GM19397 (cell line): ENCODE measurements at regions not wholly inside any gene's neighbourhood (a gene's known extent, or its start where the extent isn't known, plus 50 kb on each side); places are given as distances from the start of the nearest gene placed in this dataset.
"Not testable (repeated sequence)": the region's sequence is repeated elsewhere in the genome, so short reads cannot be mapped to it uniquely, and the experiment has no call there.

Experiments used
- ATAC-seq: cut with Tn5 transposase; IDR thresholded peaks from one replicate; pipeline ENCODE4 v1.9.1; 2021; ENCODE audit warnings: mild to moderate bottlenecking, moderate library complexity; ENCODE audit not compliant: unreplicated experiment

DNA sequence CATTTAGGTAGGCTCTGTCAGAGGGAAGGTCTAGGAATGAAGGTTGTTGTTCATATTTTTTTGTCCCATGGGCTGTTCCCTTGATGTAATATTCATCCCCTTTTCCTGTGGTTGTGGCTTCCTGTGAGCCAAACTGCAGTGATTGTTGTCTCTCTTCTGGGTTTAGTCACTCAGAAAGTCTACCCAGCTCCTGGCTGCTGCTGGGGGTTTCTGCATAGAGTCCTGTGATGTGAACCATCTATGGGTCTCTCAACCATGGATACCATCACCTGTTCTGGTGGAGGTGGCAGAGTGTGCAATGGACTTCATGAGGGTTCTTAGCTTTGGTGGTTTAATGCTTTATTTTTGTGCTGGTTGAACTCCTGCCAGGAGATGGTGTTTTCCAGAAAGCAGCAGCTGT, 122.8 kb downstream of the ZC4H2 start:
- no peak for ATAC-seq

DNA sequence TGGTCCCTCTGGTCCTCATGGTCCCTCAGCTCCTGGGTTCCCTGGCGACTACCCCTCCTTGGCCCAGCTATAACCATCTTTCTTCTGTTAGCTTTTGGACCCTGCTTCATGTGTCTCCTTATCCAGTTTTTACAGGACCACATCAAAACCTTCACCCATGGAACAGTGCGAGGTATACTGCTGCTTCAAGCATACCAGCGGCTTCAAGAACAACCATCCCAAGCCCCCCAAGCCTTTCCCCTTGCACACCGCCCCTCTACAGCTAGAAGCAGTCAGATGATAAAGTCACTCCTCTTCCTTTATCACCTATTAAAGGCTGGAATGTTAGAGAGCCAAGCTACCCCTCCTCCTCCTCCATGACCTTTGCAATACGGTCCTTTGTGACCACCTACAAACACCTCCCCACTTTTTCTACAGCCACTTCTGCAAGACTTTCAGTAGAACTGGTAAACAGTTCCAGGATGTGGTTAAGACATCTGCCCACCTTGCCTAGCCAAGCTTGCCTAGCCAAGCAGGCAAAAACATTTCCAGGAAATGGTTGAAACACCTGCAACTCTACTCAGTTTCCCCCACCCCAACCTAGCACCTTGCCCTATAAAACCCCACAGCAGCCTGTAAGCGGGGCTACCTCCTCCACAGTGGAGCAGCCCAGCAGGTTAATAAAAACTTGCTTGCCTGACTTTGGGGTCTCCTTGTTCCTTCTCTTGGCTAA, 125.7 kb downstream of the ZC4H2 start:
- peak; percentile 81 for ATAC-seq

DNA sequence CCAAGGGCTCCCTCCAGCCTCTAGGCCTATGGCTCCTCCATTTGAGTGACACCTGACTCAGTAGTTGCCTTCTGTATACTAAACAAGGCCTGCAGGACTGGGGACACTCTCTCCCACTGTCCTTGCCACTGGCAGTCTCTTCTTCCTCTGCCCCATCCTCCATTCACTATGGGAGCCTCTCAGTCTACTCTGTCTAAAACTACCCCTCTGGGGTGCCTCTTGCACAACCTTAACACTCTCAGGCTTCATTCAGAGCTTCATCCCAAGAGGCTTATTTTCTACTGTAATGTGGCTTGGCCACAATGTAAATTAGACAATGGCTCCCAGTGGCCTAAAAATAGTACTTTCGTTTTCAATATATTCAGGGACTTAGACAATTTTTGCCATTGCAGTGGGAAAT, 133.0 kb downstream of the ZC4H2 start:
- no peak for ATAC-seq

DNA sequence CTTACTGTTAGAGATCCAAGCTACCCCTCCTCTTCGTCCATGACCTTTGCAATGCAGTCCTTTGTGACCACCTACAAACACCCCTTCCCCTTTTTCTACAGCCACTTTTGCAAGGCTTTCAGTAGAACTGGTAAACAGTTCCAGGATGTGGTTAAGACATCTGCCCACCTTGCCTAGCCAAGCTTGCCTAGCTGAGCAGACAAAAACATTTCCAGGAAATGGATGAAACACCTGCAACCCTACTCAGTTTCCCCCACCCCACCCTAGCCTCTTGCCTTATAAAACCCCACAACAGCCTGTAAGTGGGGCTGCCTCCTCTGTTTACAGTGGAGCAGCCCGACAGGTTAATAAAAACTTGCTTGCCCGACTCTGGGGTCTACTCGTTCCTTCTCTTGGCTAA, 133.8 kb downstream of the ZC4H2 start:
- ATAC-seq = peak; percentile 89

DNA sequence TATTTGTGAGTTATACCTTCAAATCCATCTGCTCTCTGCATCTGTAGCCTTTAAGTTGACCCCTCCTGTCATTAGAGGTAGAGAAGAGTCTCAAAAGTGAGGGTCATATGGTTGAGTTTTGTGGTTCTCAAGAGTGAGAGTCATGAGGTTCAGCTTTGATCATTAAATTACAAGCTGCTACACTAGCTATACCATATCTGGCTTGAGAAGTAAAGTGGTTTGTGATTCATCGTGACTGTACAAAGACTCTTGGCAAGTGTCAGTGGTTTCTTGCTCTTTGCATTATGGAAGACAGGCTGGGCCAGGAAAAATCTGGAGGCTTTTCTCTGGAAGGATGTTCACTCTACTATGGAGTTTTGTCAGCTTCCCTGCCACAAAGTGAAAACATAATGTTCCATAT, 170.6 kb downstream of the ZC4H2 start:
- ATAC-seq = no peak

DNA sequence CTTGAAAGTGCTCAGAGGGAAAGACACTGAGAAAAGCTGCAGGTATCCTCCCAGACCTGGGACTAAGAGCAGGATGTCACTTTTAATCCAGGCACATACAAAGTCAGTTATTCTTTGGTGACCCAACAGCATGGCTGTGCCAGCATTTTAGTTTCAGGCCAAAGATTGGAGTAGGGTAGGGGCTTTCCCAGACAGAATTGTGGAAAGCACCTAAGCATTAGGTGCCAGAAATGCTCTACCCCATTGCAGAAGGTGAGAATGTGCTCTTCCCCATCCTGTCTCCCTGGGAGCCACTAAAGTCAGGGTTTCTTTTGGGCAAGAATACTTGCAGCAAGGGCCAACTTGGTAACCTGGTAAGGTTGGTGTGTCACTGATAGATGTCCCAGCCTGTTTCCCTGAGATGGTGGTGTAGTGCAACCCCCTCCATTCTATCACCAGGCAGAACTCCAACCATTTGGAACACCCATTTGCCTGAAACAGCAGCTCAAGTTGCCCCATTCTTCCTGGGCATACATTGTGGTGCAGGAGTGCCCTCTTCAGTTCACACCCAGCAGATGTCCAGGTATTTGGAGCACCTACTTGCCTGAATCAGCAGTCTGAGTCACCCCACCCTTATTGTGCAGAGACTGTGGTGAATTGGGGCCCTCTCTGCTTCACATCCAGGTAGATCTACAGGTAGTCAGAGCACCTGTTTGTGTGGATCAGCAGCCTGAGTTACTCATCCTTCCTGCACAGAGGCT, 183.5 kb downstream of the ZC4H2 start:
- ATAC-seq = no peak

DNA sequence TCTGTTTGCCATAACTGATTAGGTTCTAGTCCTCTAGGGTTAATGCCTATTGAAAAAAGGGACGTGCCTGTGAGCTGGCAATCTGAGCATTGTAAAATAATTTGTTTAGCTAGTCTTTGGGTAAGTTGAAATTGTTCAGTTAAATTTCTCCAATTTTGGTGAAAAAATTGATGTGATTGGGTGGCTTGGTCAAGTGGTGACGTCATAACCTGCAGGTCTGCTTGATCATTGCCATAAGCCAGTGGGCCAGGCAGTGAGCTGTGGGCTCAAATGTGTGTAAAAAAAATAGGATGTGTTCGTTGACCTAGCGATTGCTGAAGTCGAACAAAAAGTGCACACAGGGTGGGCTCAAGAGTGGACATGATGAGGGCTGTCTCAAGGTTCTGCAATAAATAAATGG, 193.3 kb downstream of the ZC4H2 start:
- ATAC-seq = no peak

DNA sequence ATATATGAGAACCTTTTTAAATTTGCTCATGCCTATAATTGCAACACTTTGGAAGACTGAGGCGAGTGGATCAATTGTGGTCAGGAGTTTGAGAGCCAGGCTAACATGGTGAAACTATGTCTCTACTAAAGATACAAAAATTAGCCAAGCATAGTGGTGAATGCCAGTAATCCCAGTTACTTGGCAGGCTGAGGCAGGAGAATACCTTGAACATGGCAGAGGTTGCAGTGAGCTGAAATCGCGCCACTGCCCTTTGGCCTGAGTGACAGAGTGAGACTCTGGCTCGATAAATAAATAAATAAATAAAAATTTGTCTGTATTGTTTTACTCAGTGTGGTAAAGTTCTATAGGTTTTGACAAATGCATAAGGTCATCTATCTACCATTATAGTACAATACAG, 218.2 kb downstream of the ZC4H2 start:
- ATAC-seq = no peak

DNA sequence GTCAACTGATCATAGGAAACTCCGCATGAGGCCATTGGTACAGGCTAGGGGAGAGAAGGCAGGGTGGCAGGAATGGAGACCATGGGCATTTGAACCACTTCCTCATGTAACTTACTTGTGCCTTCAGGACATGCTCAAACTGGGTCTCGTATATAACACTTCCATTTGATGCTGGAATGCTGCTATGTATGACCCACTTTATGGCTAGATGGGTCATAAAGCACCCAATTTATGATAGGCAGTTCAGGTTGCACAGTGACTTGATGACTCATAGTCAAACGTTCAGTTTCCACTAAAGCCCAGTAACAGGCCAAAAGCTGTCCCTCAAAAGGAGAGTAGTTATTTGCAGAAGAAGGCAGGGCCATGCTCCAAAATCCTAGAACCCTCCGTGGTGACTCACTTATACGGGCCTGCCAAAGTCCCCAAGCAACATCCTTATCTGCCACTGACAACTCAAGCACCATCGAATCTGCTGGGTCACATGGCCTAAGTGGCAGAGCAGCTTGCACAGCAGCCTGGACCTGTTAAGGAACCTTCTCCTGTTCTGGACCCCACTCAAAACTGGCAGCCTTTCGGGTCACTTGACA, 236.4 kb downstream of the ZC4H2 start:
- ATAC-seq = no peak

DNA sequence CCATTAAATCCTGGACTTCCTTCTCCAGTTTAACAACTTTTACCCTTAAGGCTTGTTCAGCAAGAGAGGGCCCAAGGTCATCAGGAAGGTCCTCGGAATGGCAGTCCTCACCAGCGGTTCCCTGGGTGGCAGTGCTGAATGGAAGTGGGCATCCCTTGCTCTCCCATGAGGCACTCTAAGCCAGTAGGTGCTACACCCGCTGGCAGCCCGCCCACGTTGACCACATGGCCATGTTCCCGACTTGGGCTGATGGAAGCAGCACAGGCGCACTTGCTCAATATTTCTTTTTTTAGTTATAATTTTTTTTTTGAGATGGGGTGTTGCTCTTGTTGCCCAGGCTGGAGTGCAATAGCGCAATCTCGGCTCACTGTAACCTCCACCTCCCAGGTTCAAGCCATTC, 277.9 kb downstream of the ZC4H2 start:
- ATAC-seq = no peak

DNA sequence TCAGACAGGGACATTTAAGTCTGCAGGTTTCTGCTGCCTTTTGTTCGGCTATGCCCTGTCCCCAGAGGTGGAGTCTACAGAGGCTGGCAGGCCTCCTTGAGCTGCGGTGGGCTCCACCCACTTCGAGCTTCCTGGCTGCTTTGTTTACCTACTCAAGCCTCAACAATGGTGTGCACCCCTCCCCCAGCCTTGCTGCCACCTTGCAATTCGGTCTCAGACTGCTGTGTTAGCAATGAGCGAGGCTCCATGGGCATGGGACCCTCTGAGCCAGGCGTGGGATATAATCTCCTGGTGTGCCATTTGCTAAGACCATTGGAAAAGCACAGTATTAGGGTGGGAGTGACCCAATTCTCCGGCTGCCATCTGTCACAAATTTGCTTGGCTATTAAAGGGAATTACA, 280.9 kb downstream of the ZC4H2 start:
- not testable (repeated sequence) for ATAC-seq

DNA sequence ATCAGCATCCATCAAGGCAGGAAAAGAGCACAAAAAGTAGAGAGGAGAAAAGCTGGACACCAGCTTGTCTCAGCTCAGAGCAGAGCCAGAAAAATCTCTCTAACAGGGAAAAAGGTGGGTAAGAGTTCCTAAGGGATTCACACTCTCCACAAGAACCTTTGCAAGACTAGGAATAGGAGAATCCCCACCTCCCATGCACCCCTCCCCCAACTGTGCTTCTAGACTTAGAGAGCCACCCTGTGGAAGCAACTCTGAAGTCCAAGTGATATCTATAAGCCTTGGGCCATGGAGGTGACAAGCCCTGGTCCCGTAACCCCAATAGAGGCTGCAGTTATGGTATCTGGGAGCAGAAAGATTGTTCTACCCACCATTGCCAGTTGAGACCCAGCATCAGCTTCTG, 267.6 kb upstream of the MTMR8 start:
- no peak for ATAC-seq

DNA sequence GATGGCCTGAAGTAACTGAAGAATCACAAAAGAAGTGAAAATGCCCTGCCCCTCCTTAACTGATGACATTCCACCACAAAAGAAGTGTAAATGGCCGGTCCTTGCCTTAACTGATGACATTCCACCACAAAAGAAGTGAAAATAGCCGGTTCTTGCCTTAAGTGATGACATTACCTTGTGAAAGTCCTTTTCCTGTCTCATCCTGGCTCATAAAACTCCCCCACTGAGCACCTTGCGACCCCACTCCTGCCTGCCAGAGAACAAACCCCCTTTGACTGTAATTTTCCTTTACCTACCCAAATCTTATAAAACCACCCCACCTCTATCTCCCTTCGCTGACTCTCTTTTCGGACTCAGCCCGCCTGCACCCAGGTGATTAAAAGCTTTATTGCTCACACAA, 262.0 kb upstream of the MTMR8 start:
- not testable (repeated sequence) for ATAC-seq

DNA sequence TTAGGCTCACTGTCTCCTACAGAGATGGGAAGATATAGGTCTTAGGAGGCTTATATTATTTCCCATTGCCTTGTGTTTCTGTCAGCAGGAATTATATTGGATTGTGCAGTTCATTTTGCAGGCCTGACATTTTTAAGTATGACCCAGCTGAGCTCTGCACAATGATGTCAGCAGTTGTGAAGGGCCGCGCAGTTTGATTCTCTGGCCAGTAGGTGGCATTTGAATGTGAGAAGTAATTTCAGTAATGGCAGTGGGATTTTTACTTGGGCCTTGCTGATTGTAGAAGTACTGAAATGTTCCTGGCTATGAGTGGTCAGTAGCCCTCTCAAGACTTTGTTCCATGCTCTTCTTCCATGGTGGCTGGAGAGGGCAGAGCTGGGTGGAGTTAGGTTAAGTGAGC, 247.2 kb upstream of the MTMR8 start:
- ATAC-seq = no peak
